Left lung (tissue), 4 donors: ENCODE measurements at regions not wholly inside any gene's neighbourhood (a gene's known extent, or its start where the extent isn't known, plus 50 kb on each side); places are given as distances from the start of the nearest gene placed in this dataset.

ENCODE experiments used
- ATAC-seq: fragments of 200-7000 bp; cut with Tn5 transposase; one replicate; pipeline ENCODE4 v1.9.1; 2020; ENCODE audit warnings: moderate library complexity
- DNase-seq, 4 donors: peaks; one replicate each; pipeline ENCODE4 v3.0.0-alpha.2; 2013 to 2020
- H3K27ac ChIP-seq, 2 donors: fragments of 200-600 bp; sonication (generic) in 1 of 2; one replicate each; pipeline versions ENCODE4 v1.5.0 to v1.8.0; 2020 to 2021
- H3K27me3 ChIP-seq, 2 donors: fragments of 200-600 bp; sonication (generic) in 1 of 2; one replicate each; pipeline versions ENCODE4 v1.5.0 to v1.8.0; 2020 to 2021
- H3K36me3 ChIP-seq, 2 donors: fragments of 200-600 bp; sonication (generic) in 1 of 2; one replicate each; pipeline versions ENCODE4 v1.5.0 to v1.8.0; 2020 to 2021
- H3K4me1 ChIP-seq, 2 donors: fragments of 200-600 bp; one replicate each; pipeline ENCODE4 v1.8.0; 2021
- H3K4me3 ChIP-seq, 2 donors: fragments of 200-600 bp; sonication (generic) in 1 of 2; one replicate each; pipeline versions ENCODE4 v1.5.0 to v1.8.0; 2020 to 2021; ENCODE audit warnings: mild to moderate bottlenecking in 1 of 2
- H3K9me3 ChIP-seq, 2 donors: fragments of 200-600 bp; sonication (generic) in 1 of 2; one replicate each; pipeline versions ENCODE4 v1.5.0 to v1.8.0; 2020 to 2021
- CTCF ChIP-seq, 2 donors: fragments of 200-600 bp; sonication (generic) in 1 of 2; IDR thresholded peaks; one replicate each; pipeline versions ENCODE4 v1.5.0 to v1.8.0; 2021; ENCODE audit warnings: antibody characterized with exemption in 2 of 2
- intact Hi-C, 2 donors: fragments of 100-400 bp; cut with DNase I; formaldehyde crosslinking; loops; one replicate each; pipeline versions ENCODE4 v1.11.2 to v1.14.2; 2022
- donor health status: DM: no; HTN: yes; CAD: no.
- donor health status: DM: no; HTN: no; CAD: no.

GRCh38 chr2:5479265-5479928 lies 212.8 kb upstream of the SOX11 start:
- Histone ChIP-seq H3K9me3 (no peaks in the 10 kb centered on the region), H3K27me3 (peaks cover 0 to 3% of the 10 kb centered on the region in 2 donors), H3K4me3 (no peak overlapping the region), H3K27ac (peak overlapping the region in 1 of 2 donors; percentile 5), H3K4me1 (no peaks in the 10 kb centered on the region), H3K36me3 (no peaks in the 10 kb centered on the region)
- ATAC-seq, result no peak
- intact Hi-C loops, result no loop called here
- DNase-seq, result no peak
- no peak for TF ChIP-seq CTCF (IDR thresholded peaks at IDR 0.05)

- TF ChIP-seq CTCF (IDR thresholded peaks at IDR 0.05), result no peak
- no peak overlapping the region for H3K27ac ChIP-seq
- peaks cover 0 to 3% of the 10 kb centered on the region in 2 donors for H3K27me3 ChIP-seq
- DNase-seq (peak in 2 of 4 donors; percentile 45 to 60), ATAC-seq (no peak)
- no peak overlapping the region for H3K4me3 ChIP-seq
- H3K4me1 ChIP-seq, result no peaks in the 10 kb centered on the region
- intact Hi-C loops, result no loop called here
- no peaks in the 10 kb centered on the region for H3K36me3 ChIP-seq
- H3K9me3 ChIP-seq, result no peaks in the 10 kb centered on the region
Measured at GRCh38 chr2:5482929-5483331, 209.3 kb upstream of the SOX11 start.

- Histone ChIP-seq H3K36me3 (no peaks in the 10 kb centered on the region), H3K4me3 (no peak overlapping the region), H3K27ac (no peak overlapping the region), H3K4me1 (no peaks in the 10 kb centered on the region), H3K9me3 (no peaks in the 10 kb centered on the region), H3K27me3 (no peaks in the 10 kb centered on the region)
- TF ChIP-seq CTCF (IDR thresholded peaks at IDR 0.05), result no peak
- intact Hi-C loops, result no loop called here
- DNase-seq (no peak), ATAC-seq (no peak)
Measured at GRCh38 chr2:5484868-5485267, 207.3 kb upstream of the SOX11 start.

GRCh38 chr2:5491523-5491922 lies 200.7 kb upstream of the SOX11 start:
- H3K4me1 ChIP-seq, result no peaks in the 10 kb centered on the region
- DNase-seq (no peak), ATAC-seq (peak; percentile 57)
- H3K36me3 ChIP-seq, result no peaks in the 10 kb centered on the region
- H3K27ac ChIP-seq, result no peak overlapping the region
- H3K4me3 ChIP-seq, result no peak overlapping the region
- no peak for TF ChIP-seq CTCF (IDR thresholded peaks at IDR 0.05)
- intact Hi-C loops, result no loop called here
- H3K9me3 ChIP-seq, result no peaks in the 10 kb centered on the region
- H3K27me3 ChIP-seq, result peaks cover 0 to 7% of the 10 kb centered on the region in 2 donors

GRCh38 chr2:5493256-5493655 lies 198.9 kb upstream of the SOX11 start:
- DNase-seq (no peak), ATAC-seq (no peak)
- H3K27ac ChIP-seq, result no peak overlapping the region
- H3K4me3 ChIP-seq, result no peak overlapping the region
- intact Hi-C loops, result no loop called here
- no peak for TF ChIP-seq CTCF (IDR thresholded peaks at IDR 0.05)
- H3K9me3 ChIP-seq, result no peaks in the 10 kb centered on the region
- peaks cover 0 to 7% of the 10 kb centered on the region in 2 donors for H3K27me3 ChIP-seq
- no peaks in the 10 kb centered on the region for H3K36me3 ChIP-seq
- no peaks in the 10 kb centered on the region for H3K4me1 ChIP-seq
